MM.1S (cell line): ENCODE measurements at regions not wholly inside any gene's neighbourhood (a gene's known extent, or its start where the extent isn't known, plus 50 kb on each side); places are given as distances from the start of the nearest gene placed in this dataset.

Experiments used
- CTCF ChIP-seq: fragments of 300-600 bp; sonication (generic); IDR thresholded peaks from 2 replicates; pipeline ENCODE4 v1.5.1; 2016; ENCODE audit warnings: antibody characterized with exemption, low read length, mixed read lengths
- EZH2 ChIP-seq: fragments of 300-600 bp; sonication (generic); optimal IDR thresholded peaks from 2 replicates; pipeline ENCODE3; 2017; ENCODE audit warnings: low read depth, mild to moderate bottlenecking, antibody characterized with exemption, low read length, mixed read lengths

GRCh38 chrX:7606039-7606652 is 236.8 kb upstream of the VCX start:
- TF ChIP-seq EZH2 (no peak), CTCF (no peak)
